Medulla oblongata (tissue), 1 donor: ENCODE measurements at regions not wholly inside any gene's neighbourhood (a gene's known extent, or its start where the extent isn't known, plus 50 kb on each side); places are given as distances from the start of the nearest gene placed in this dataset.
A peak's percentile ranks its signal among the peaks of the same experiment; 100 is the strongest.
"Not testable (repeated sequence)": the region's sequence is repeated elsewhere in the genome, so short reads cannot be mapped to it uniquely, and the experiment has no call there.

Experiments used
- DNase-seq: peaks from one replicate; pipeline ENCODE4 v3.0.0-alpha.2; 2015; ENCODE audit errors: extremely low spot score

GRCh38 chr5:87786471-87786870 is 373.7 kb upstream of the CCNH start:
- DNase-seq, result no peak

GRCh38 chr5:87785554-87786335 is 373.0 kb upstream of the CCNH start:
- DNase-seq, result no peak

- DNase-seq, result no peak
Measured at GRCh38 chr5:87784879-87785495, 372.3 kb upstream of the CCNH start.

- no peak for DNase-seq
Measured at GRCh38 chr5:87784311-87784710, 371.6 kb upstream of the CCNH start.

GRCh38 chr5:87782916-87783315 is 370.2 kb upstream of the CCNH start:
- DNase-seq, result no peak

GRCh38 chr5:87781976-87782375 is 369.2 kb upstream of the CCNH start:
- DNase-seq, result no peak

GRCh38 chr5:87780831-87781760 is 368.4 kb upstream of the CCNH start:
- peak; percentile 98 for DNase-seq

GRCh38 chr5:87778876-87779275 is 366.1 kb upstream of the CCNH start:
- DNase-seq, result no peak

GRCh38 chr5:87777877-87778276 is 365.1 kb upstream of the CCNH start:
- no peak for DNase-seq

- DNase-seq, result no peak
Measured at GRCh38 chr5:87776785-87777184, 364.1 kb upstream of the CCNH start.

- DNase-seq, result not testable (repeated sequence)
Measured at GRCh38 chr5:87776302-87776701, 363.6 kb upstream of the CCNH start.

- no peak for DNase-seq
Measured at GRCh38 chr5:87775228-87775627, 362.5 kb upstream of the CCNH start.

GRCh38 chr5:87774804-87775203 is 362.1 kb upstream of the CCNH start:
- no peak for DNase-seq

GRCh38 chr5:87770601-87771121 is 357.9 kb upstream of the CCNH start:
- peak; percentile 69 for DNase-seq

GRCh38 chr5:87770016-87770570 is 357.4 kb upstream of the CCNH start:
- DNase-seq, result no peak

- DNase-seq, result no peak
Measured at GRCh38 chr5:87769157-87769556, 356.4 kb upstream of the CCNH start.

- DNase-seq, result no peak
Measured at GRCh38 chr5:87768190-87768589, 355.5 kb upstream of the CCNH start.

- DNase-seq, result no peak
Measured at GRCh38 chr5:87765009-87765408, 352.3 kb upstream of the CCNH start.

GRCh38 chr5:87762631-87763030 is 349.9 kb upstream of the CCNH start:
- DNase-seq, result no peak

GRCh38 chr5:87756951-87757350 is 344.2 kb upstream of the CCNH start:
- DNase-seq, result no peak

GRCh38 chr5:87755360-87755759 is 342.6 kb upstream of the CCNH start:
- DNase-seq, result no peak
